C4-2B (cell line): ENCODE measurements at regions not wholly inside any gene's neighbourhood (a gene's known extent, or its start where the extent isn't known, plus 50 kb on each side); places are given as distances from the start of the nearest gene placed in this dataset.

Experiments
- H3K27ac ChIP-seq: fragments of 450-650 bp; 2 replicates; pipeline ENCODE4 v1.5.1; 2017
- ZFX ChIP-seq: fragments of 450-650 bp; IDR thresholded peaks from 2 replicates; pipeline ENCODE4 v1.6.1; 2017
- TF ChIP-seq, protein P1 (sequence below): fragments of 450-650 bp; conservative IDR thresholded peaks from 2 replicates; pipeline ENCODE4 v1.5.1; 2017; ENCODE audit warnings: mild to moderate bottlenecking

GRCh38 chr15:25624504-25625177 lies 185.8 kb upstream of the UBE3A start:
- H3K27ac ChIP-seq = no peak overlapping the region
- TF ChIP-seq ZFX = no peak
- TF ChIP-seq, protein P1, sequence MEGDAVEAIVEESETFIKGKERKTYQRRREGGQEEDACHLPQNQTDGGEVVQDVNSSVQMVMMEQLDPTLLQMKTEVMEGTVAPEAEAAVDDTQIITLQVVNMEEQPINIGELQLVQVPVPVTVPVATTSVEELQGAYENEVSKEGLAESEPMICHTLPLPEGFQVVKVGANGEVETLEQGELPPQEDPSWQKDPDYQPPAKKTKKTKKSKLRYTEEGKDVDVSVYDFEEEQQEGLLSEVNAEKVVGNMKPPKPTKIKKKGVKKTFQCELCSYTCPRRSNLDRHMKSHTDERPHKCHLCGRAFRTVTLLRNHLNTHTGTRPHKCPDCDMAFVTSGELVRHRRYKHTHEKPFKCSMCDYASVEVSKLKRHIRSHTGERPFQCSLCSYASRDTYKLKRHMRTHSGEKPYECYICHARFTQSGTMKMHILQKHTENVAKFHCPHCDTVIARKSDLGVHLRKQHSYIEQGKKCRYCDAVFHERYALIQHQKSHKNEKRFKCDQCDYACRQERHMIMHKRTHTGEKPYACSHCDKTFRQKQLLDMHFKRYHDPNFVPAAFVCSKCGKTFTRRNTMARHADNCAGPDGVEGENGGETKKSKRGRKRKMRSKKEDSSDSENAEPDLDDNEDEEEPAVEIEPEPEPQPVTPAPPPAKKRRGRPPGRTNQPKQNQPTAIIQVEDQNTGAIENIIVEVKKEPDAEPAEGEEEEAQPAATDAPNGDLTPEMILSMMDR = no peak

- TF ChIP-seq, protein P1 = no peak
- no peak for TF ChIP-seq ZFX
- H3K27ac ChIP-seq = no peak overlapping the region
These were observed 184.9 kb upstream of the UBE3A start for GRCh38 chr15:25623708-25624107.

GRCh38 chr15:25620466-25620865 lies 181.6 kb upstream of the UBE3A start:
- TF ChIP-seq, protein P1 = no peak
- no peak for TF ChIP-seq ZFX
- H3K27ac ChIP-seq = no peak overlapping the region

DNA sequence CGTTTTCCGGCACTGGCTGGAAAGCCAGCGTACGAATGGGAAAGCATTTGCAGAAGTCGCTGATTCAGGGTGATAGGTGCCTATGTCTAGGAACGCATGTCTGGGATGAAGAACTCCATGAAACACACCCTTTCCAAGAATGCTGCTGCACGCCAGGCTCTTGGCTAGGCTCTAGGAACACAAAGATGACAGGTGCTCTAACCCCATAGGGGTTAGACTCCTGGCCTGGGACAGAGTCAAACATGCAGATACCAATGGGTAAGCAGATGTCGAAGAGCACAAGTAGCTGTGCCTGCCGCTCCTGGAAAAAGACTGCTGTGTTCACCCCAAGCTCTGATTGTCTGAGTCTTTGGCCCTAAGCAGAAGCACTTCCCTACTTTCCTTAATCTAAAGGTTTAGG lies 180.9 kb upstream of the UBE3A start:
- no peak overlapping the region for H3K27ac ChIP-seq
- no peak for TF ChIP-seq ZFX
- TF ChIP-seq, protein P1 = no peak

DNA sequence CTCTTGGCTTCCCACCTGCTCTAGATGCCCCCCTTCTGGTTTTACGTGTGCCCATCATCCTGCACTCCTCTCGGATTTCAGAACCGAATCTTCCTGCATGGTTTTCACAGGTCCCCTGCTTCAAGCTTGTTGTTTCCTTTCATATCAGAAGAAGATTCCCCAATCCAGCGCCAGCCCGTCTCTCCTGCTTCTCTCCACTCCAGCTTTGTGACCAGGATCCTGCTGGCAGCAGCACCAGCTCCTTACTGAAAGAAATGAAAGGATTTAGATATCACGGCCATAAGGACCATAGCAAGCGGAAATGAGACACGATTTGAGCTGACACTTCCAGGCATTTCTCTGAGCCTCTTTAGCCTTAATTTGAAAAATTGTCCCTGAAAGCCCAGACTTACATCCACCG lies 180.3 kb upstream of the UBE3A start:
- no peak for TF ChIP-seq ZFX
- TF ChIP-seq, protein P1 = no peak
- H3K27ac ChIP-seq = no peak overlapping the region

GRCh38 chr15:25618161-25618560 lies 179.3 kb upstream of the UBE3A start:
- H3K27ac ChIP-seq = no peak overlapping the region
- TF ChIP-seq, protein P1 = no peak
- TF ChIP-seq ZFX = no peak

GRCh38 chr15:25616471-25616870 lies 177.6 kb upstream of the UBE3A start:
- H3K27ac ChIP-seq = no peak overlapping the region
- TF ChIP-seq, protein P1 = no peak
- no peak for TF ChIP-seq ZFX
